ENCODE measurements at regions not wholly inside any gene's neighbourhood (a gene's known extent, or its start where the extent isn't known, plus 50 kb on each side); places are given as distances from the start of the nearest gene placed in this dataset.
"Not testable (repeated sequence)": the region's sequence is repeated elsewhere in the genome, so short reads cannot be mapped to it uniquely, and the experiment has no call there.

DNA sequence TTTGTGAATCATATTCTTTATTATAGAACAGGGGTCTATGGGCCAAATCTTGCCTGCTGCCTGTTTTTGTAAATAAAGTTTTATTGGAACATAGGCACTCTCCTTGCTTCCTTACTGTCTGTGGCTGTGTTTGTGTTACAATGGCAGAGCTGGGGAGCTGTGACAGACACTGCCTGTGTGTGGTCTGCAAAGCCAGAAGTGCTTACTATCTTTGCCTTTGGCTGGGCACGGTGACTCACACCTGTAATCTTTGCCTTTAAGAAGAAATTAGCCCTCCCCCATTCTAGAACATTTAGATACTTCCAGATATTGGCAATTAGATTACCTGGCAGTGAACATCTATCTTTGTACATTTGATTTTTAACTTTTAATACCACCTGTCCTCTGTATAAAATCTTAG lies 308.3 kb downstream of the FOXL1 start:
- ChIA-PET POLR2A (ENCODE audit: partially characterized antibody) (no interaction called here), CTCF (ENCODE audit: partially characterized antibody) (no interaction called here)
- no peaks in the 10 kb centered on the region for H3K27me3 ChIP-seq (ENCODE audit: insufficient read depth, low read length)
- no peak overlapping the region for H3K4me3 ChIP-seq (ENCODE audit: low read length in 2 of 2)
- H3K9me3 Mint-ChIP-seq, result peaks cover 0 to 7% (median 3%) of the 10 kb centered on the region in 8 donors
- H3K27ac Mint-ChIP-seq, result peak overlapping the region in 1 of 7 donors; percentile 72
- no peak overlapping the region for H3K4me3 Mint-ChIP-seq
- H3K9me3 ChIP-seq (ENCODE audit: control insufficient read depth in 1 of 2, low read length in 2 of 2), result no peaks in the 10 kb centered on the region
- H3K4me1 Mint-ChIP-seq, result no peaks in the 10 kb centered on the region
- intact Hi-C loops (cut with micrococcal nuclease), result no loop called here
- H3K27me3 Mint-ChIP-seq, result peaks cover 8 to 16% of the 10 kb centered on the region in 2 donors
- DNase-seq, result no peak
- no peaks in the 10 kb centered on the region for H3K36me3 Mint-ChIP-seq
- H3K27ac ChIP-seq (ENCODE audit: low read depth, low read length), result no peak overlapping the region
- H3K36me3 ChIP-seq (ENCODE audit: insufficient read depth, low read length), result no peaks in the 10 kb centered on the region
- no peaks in the 10 kb centered on the region for H3K4me1 ChIP-seq (ENCODE audit: insufficient read depth, low read length)

DNA sequence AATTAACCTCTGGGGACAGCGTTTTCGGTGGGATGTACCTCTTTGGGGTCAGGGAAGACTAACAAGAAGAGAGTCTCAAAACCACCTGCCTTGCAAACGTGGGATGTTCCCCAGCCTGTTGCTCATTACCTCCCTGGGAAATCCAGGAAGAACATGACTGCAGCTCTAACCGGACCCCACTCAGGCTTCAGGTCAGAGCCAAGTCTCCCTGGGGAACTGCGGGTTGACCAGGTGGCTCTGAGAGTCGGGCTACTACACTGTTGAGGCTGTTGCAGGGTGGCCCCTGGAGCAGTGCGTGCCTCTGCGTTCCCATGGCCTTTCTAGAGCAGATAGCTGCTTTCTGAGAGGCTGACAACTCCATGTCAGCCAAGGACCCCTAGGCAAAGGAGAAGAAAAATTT lies 309.1 kb downstream of the FOXL1 start:
- POLR2A ChIA-PET (ENCODE audit: partially characterized antibody), result no interaction called here
- H3K27ac Mint-ChIP-seq, result no peak overlapping the region
- H3K9me3 Mint-ChIP-seq, result peaks cover 0 to 7% (median 3%) of the 10 kb centered on the region in 8 donors
- Histone ChIP-seq H3K27ac (ENCODE audit: low read depth, low read length) (no peak overlapping the region), H3K36me3 (ENCODE audit: insufficient read depth, low read length) (no peaks in the 10 kb centered on the region), H3K9me3 (ENCODE audit: control insufficient read depth in 1 of 2, low read length in 2 of 2) (no peaks in the 10 kb centered on the region), H3K4me3 (ENCODE audit: low read length in 2 of 2) (no peak overlapping the region), H3K27me3 (ENCODE audit: insufficient read depth, low read length) (no peaks in the 10 kb centered on the region), H3K4me1 (ENCODE audit: insufficient read depth, low read length) (no peaks in the 10 kb centered on the region)
- no peaks in the 10 kb centered on the region for H3K36me3 Mint-ChIP-seq
- H3K4me3 Mint-ChIP-seq, result no peak overlapping the region
- H3K4me1 Mint-ChIP-seq, result no peaks in the 10 kb centered on the region
- H3K27me3 Mint-ChIP-seq, result peaks cover 3 to 13% of the 10 kb centered on the region in 2 donors
- CTCF ChIA-PET (ENCODE audit: partially characterized antibody), result no interaction called here
- DNase-seq, result no peak
- intact Hi-C loops (cut with micrococcal nuclease), result no loop called here

DNA sequence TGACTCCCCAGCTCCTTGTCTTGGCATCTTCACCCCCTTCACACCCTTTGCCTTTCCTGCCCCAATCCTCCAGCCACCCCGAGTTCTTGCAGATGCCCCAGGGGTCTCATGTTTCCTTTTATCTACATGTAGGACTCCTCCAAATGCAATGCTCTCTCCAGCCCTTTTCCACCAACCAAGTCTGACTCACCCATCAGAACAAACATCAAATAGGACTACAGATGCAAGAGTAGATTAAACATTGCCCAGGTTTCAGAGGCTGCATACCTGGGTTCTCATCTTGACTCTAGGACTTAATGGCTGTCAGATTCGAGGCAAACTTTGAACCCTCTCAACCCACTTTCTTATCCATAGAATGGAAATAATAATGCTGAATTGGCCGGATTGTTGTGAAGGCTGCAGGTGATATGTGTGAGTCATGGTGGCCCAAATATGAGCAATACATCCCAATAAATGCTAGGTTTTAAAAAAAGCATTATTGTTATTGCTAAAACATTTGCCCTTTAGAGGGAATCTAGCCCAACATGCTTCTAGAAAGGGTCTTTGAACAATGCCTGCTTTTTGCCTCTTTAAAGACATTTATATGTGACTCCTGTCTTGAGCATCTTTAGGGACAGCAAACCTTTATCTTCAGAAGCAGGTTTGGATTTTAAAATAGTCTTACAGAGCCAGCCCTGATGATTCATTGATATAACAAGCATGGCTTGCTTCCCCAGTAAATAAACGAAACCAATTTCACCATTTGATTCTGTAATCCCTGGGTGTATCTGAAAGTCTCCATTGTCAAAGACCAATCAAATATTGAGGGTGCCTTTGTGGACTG lies 310.1 kb downstream of the FOXL1 start:
- DNase-seq, result no peak
- Histone ChIP-seq H3K27ac (ENCODE audit: low read depth, low read length) (no peak overlapping the region), H3K4me1 (ENCODE audit: insufficient read depth, low read length) (no peaks in the 10 kb centered on the region), H3K36me3 (ENCODE audit: insufficient read depth, low read length) (no peaks in the 10 kb centered on the region), H3K9me3 (ENCODE audit: control insufficient read depth in 1 of 2, low read length in 2 of 2) (no peaks in the 10 kb centered on the region), H3K27me3 (ENCODE audit: insufficient read depth, low read length) (no peaks in the 10 kb centered on the region), H3K4me3 (ENCODE audit: low read length in 2 of 2) (no peak overlapping the region)
- H3K4me1 Mint-ChIP-seq, result no peaks in the 10 kb centered on the region
- POLR2A ChIA-PET (ENCODE audit: partially characterized antibody), result no interaction called here
- H3K36me3 Mint-ChIP-seq, result no peaks in the 10 kb centered on the region
- no peak overlapping the region for H3K27ac Mint-ChIP-seq
- no peak overlapping the region for H3K4me3 Mint-ChIP-seq
- peaks cover 0 to 7% (median 3%) of the 10 kb centered on the region in 8 donors for H3K9me3 Mint-ChIP-seq
- intact Hi-C loops (cut with micrococcal nuclease), result no loop called here
- CTCF ChIA-PET (ENCODE audit: partially characterized antibody), result no interaction called here
- H3K27me3 Mint-ChIP-seq, result peaks cover 3 to 13% of the 10 kb centered on the region in 2 donors

DNA sequence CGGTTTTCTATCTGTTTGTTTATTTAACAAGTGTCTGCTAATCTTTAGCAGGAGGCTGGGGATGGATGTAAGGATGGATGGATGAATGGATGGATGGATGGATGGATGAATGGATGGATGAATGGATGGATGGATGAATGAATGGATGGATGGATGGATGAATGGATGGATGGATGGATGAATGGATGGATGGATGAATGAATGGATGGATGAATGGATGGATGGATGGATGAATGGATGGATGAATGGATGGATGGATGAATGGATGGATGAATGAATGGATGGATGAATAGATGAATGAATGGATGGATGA lies 310.7 kb downstream of the FOXL1 start:
- H3K27me3 ChIP-seq (ENCODE audit: insufficient read depth, low read length); H3K9me3 Mint-ChIP-seq; H3K27ac ChIP-seq (ENCODE audit: low read depth, low read length); H3K4me1 Mint-ChIP-seq; H3K27ac Mint-ChIP-seq; H3K4me3 ChIP-seq (ENCODE audit: low read length in 2 of 2); H3K4me3 Mint-ChIP-seq; POLR2A ChIA-PET (ENCODE audit: partially characterized antibody); DNase-seq; H3K36me3 ChIP-seq (ENCODE audit: insufficient read depth, low read length); CTCF ChIA-PET (ENCODE audit: partially characterized antibody); intact Hi-C loops (cut with micrococcal nuclease); H3K36me3 Mint-ChIP-seq; H3K4me1 ChIP-seq (ENCODE audit: insufficient read depth, low read length); H3K9me3 ChIP-seq (ENCODE audit: control insufficient read depth in 1 of 2, low read length in 2 of 2): not testable (repeated sequence)
- peaks cover 3 to 13% of the 10 kb centered on the region in 2 donors for H3K27me3 Mint-ChIP-seq

DNA sequence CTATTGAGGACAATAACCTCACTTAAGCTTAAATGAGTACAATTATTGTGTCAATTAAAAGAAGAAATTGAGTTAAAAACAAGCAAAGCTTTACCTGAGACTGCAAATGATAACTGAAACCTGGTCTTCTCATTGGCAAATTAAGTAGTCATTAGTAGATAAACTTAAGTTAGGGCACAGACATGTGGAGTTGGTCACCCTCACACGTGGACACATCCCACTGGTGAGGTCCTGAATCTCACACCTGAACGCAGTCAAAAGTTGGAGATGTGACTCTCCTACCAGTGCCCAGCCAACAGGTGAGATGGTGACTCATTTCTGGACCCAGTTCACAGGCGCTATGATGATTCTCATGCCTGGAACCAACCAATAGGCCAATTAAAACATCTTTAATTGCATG lies 311.6 kb downstream of the FOXL1 start:
- Mint-ChIP-seq H3K9me3 (peaks cover 0 to 7% (median 3%) of the 10 kb centered on the region in 8 donors), H3K27me3 (peaks cover 3 to 9% of the 10 kb centered on the region in 2 donors), H3K4me3 (no peak overlapping the region), H3K4me1 (no peaks in the 10 kb centered on the region), H3K36me3 (no peaks in the 10 kb centered on the region), H3K27ac (no peak overlapping the region)
- ChIA-PET CTCF (ENCODE audit: partially characterized antibody) (no interaction called here), POLR2A (ENCODE audit: partially characterized antibody) (no interaction called here)
- H3K9me3 ChIP-seq (ENCODE audit: control insufficient read depth in 1 of 2, low read length in 2 of 2), result no peaks in the 10 kb centered on the region
- no peak overlapping the region for H3K27ac ChIP-seq (ENCODE audit: low read depth, low read length)
- H3K4me1 ChIP-seq (ENCODE audit: insufficient read depth, low read length), result no peaks in the 10 kb centered on the region
- no peaks in the 10 kb centered on the region for H3K27me3 ChIP-seq (ENCODE audit: insufficient read depth, low read length)
- H3K4me3 ChIP-seq (ENCODE audit: low read length in 2 of 2), result no peak overlapping the region
- DNase-seq, result no peak
- intact Hi-C loops (cut with micrococcal nuclease), result no loop called here
- H3K36me3 ChIP-seq (ENCODE audit: insufficient read depth, low read length), result no peaks in the 10 kb centered on the region

DNA sequence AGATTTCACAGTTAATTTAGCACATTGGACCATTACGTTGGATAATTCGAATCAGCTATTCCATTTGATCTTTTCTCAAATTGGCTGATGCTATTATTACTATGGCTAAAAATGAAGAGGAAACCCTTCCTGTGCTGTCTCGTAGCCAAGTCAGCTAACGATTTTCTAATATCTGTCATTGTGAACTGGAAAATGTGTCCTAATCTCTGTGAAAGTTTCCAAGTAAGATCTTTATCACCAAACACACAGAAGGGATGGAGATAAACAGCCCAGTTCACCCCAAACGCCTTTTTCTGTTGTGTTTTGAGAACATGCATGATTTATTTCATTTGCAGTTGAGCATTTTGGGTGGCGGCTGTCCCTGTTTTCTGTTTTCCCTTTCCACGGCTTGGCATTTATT lies 312.8 kb downstream of the FOXL1 start:
- H3K27ac Mint-ChIP-seq, result no peak overlapping the region
- no peaks in the 10 kb centered on the region for H3K36me3 ChIP-seq (ENCODE audit: insufficient read depth, low read length)
- H3K4me1 Mint-ChIP-seq, result no peaks in the 10 kb centered on the region

DNA sequence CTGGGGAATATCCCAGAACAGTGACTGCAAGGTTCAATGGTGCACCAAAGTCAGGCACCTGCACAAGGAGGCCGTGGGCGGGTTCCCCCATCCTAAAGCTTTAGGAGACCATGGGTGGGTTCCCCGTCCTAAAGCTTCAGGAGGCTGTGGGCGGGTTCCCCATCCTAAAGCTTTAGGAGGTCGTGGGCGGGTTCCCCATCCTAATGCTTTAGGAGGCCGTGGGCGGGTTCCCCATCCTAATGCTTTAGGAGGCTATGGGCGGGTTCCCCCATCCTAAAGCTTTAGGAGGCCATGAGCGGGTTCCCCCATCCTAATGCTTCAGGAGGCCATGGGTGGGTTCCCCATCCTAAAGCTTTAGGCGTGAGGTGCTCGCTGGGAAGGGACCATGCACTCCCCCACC lies 313.3 kb downstream of the FOXL1 start:
- POLR2A ChIA-PET (ENCODE audit: partially characterized antibody), result no interaction called here
- Histone ChIP-seq H3K9me3 (ENCODE audit: control insufficient read depth in 1 of 2, low read length in 2 of 2) (no peaks in the 10 kb centered on the region), H3K27me3 (ENCODE audit: insufficient read depth, low read length) (no peaks in the 10 kb centered on the region), H3K4me1 (ENCODE audit: insufficient read depth, low read length) (no peaks in the 10 kb centered on the region), H3K4me3 (ENCODE audit: low read length in 2 of 2) (no peak overlapping the region), H3K36me3 (ENCODE audit: insufficient read depth, low read length) (no peaks in the 10 kb centered on the region), H3K27ac (ENCODE audit: low read depth, low read length) (no peak overlapping the region)
- Mint-ChIP-seq H3K4me3 (no peak overlapping the region), H3K27ac (no peak overlapping the region), H3K27me3 (peaks cover 3 to 5% of the 10 kb centered on the region in 2 donors), H3K36me3 (no peaks in the 10 kb centered on the region), H3K4me1 (no peaks in the 10 kb centered on the region), H3K9me3 (peaks cover 0 to 10% (median 3%) of the 10 kb centered on the region in 8 donors)
- intact Hi-C loops (cut with micrococcal nuclease), result no loop called here
- no peak for DNase-seq
- CTCF ChIA-PET (ENCODE audit: partially characterized antibody), result no interaction called here

More for the DNA sequence above, 312.8 kb downstream of the FOXL1 start:
- intact Hi-C loops (cut with micrococcal nuclease), result no loop called here
- H3K4me1 ChIP-seq (ENCODE audit: insufficient read depth, low read length), result no peaks in the 10 kb centered on the region
- no peaks in the 10 kb centered on the region for H3K9me3 ChIP-seq (ENCODE audit: control insufficient read depth in 1 of 2, low read length in 2 of 2)
- Mint-ChIP-seq H3K27me3 (peaks cover 3 to 5% of the 10 kb centered on the region in 2 donors), H3K4me3 (no peak overlapping the region), H3K9me3 (peaks cover 0 to 7% (median 3%) of the 10 kb centered on the region in 8 donors), H3K36me3 (no peaks in the 10 kb centered on the region)
- no peaks in the 10 kb centered on the region for H3K27me3 ChIP-seq (ENCODE audit: insufficient read depth, low read length)
- no peak overlapping the region for H3K4me3 ChIP-seq (ENCODE audit: low read length in 2 of 2)
- ChIA-PET POLR2A (ENCODE audit: partially characterized antibody) (no interaction called here), CTCF (ENCODE audit: partially characterized antibody) (no interaction called here)
- H3K27ac ChIP-seq (ENCODE audit: low read depth, low read length), result no peak overlapping the region
- DNase-seq, result no peak

DNA sequence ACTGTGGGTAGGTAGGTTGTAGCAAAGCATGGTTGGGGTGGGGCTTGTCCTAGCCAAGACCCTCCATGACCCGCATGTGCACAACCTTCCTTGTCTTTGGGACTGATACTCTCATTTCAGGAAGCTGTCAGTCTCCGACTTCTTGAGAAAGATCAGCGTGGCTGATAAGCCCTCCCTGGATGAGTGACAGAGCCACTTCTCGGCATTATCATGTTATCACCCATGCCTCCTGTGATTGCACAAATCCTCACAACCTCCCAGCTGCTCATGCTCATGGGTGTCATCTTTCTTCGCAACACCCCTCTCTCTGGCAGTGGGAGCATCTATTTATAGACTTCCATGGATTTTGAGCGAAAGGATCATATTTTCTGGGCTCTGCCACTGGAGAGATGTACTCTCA lies 314.2 kb downstream of the FOXL1 start:
- Histone ChIP-seq H3K9me3 (ENCODE audit: control insufficient read depth in 1 of 2, low read length in 2 of 2) (no peaks in the 10 kb centered on the region), H3K27ac (ENCODE audit: low read depth, low read length) (no peak overlapping the region), H3K36me3 (ENCODE audit: insufficient read depth, low read length) (no peaks in the 10 kb centered on the region), H3K27me3 (ENCODE audit: insufficient read depth, low read length) (no peaks in the 10 kb centered on the region), H3K4me1 (ENCODE audit: insufficient read depth, low read length) (no peaks in the 10 kb centered on the region), H3K4me3 (ENCODE audit: low read length in 2 of 2) (no peak overlapping the region)
- Mint-ChIP-seq H3K27me3 (peaks cover 3 to 4% of the 10 kb centered on the region in 2 donors), H3K27ac (no peak overlapping the region), H3K9me3 (peaks cover 0 to 10% (median 3%) of the 10 kb centered on the region in 8 donors), H3K4me3 (no peak overlapping the region), H3K36me3 (no peaks in the 10 kb centered on the region), H3K4me1 (no peaks in the 10 kb centered on the region)
- ChIA-PET POLR2A (ENCODE audit: partially characterized antibody) (no interaction called here), CTCF (ENCODE audit: partially characterized antibody) (no interaction called here)
- intact Hi-C loops (cut with micrococcal nuclease), result no loop called here
- no peak for DNase-seq

Measured in CD4-positive, alpha-beta memory T cell (primary cell).